Endothelial cell of umbilical vein (primary cell): ENCODE measurements at regions not wholly inside any gene's neighbourhood (a gene's known extent, or its start where the extent isn't known, plus 50 kb on each side); places are given as distances from the start of the nearest gene placed in this dataset.

Experiments
- EZH2 ChIP-seq: IDR thresholded peaks from 2 replicates; pipeline ENCODE4 v1.6.1; 2012; ENCODE audit warnings: borderline replicate concordance, low read depth, mild to moderate bottlenecking, moderate library complexity, low read length, inconsistent platforms; ENCODE audit not compliant: severe bottlenecking
- POLR2A ChIP-seq: IDR thresholded peaks from 2 replicates; pipeline ENCODE4 v1.6.1; 2012; ENCODE audit warnings: low read depth, mild to moderate bottlenecking, control low read depth, low read length
- TF ChIP-seq, protein P1 (sequence below), 2 donors: IDR thresholded peaks; 1 replicate in 1 of 2; 2 replicates in 1 of 2; pipeline ENCODE4 v1.5.1; 2011; ENCODE audit warnings: low read length in 2 of 2, mild to moderate bottlenecking in 2 of 2, moderate library complexity in 2 of 2, control low read depth in 1 of 2, inconsistent platforms in 1 of 2, low read depth in 1 of 2; ENCODE audit not compliant: insufficient read depth in 1 of 2; ENCODE audit errors: extremely low read depth in 1 of 2

DNA sequence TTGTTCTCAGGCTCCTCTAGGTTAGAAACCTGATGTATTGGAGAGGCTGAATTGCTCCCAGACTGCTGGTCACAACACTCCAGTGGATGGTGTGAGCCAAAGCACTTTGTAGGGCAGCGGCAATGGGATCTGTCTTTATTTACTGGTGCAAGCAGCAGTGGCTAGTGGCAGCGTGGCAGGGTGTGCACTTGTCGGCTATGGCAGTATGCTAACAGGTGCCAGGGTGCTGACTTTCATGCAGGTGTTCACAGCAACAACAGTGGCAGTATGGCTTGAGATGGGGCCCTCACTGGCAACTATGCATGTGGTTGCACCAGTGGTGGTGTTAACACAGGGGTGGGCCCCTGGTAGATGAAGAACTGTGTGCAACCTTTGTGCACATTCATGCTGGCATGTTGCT, 347.8 kb downstream of the DSC3 start:
- TF ChIP-seq EZH2 (no peak), POLR2A (no peak)
- TF ChIP-seq, protein P1, sequence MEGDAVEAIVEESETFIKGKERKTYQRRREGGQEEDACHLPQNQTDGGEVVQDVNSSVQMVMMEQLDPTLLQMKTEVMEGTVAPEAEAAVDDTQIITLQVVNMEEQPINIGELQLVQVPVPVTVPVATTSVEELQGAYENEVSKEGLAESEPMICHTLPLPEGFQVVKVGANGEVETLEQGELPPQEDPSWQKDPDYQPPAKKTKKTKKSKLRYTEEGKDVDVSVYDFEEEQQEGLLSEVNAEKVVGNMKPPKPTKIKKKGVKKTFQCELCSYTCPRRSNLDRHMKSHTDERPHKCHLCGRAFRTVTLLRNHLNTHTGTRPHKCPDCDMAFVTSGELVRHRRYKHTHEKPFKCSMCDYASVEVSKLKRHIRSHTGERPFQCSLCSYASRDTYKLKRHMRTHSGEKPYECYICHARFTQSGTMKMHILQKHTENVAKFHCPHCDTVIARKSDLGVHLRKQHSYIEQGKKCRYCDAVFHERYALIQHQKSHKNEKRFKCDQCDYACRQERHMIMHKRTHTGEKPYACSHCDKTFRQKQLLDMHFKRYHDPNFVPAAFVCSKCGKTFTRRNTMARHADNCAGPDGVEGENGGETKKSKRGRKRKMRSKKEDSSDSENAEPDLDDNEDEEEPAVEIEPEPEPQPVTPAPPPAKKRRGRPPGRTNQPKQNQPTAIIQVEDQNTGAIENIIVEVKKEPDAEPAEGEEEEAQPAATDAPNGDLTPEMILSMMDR (IDR thresholded peaks at IDR 0.05; ENCODE audit: extremely low read depth in 1 of 2, insufficient read depth in 1 of 2, low read depth in 1 of 2, low read length in 2 of 2): no peak
